ENCODE measurements at regions not wholly inside any gene's neighbourhood (a gene's known extent, or its start where the extent isn't known, plus 50 kb on each side); places are given as distances from the start of the nearest gene placed in this dataset.

DNA sequence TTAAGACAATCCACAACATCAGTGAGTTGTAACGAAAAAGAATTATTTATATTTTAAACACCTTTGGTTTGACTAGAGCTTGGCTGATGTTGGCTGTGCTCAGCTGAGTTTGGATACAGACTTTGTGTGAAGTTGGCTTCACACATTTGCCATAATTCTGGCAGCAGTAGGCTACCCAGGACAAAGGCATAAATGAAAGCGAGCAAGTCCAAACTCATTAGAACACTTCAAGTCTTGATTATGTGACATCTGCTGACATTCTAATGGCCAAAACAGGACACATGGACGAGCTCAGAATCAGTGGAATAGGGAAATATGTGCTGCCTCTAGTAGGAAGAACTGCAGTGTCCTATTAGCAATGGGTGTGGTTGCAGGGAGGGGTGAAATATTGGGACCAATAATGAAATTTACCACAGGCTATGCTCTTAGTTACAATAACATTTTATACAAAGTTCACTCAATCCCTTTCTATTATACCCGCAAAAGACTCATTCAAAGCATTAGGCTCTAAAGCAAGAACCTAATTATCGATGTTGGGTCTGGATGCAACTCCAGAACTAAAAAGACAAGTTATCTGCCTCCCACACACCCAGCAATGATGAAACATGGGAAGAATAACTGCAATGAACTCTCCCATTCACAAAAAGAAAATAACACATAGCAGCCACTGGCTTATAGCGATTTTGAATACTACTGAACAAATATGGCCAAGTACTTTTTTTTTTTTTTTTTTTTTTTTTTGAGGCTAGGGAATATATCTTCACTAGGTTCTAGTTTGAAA lies 493.9 kb upstream of the RASGRP1 start:
- H4K91ac ChIP-seq (replicated peaks; ENCODE audit: insufficient read length, low read length), result no peak overlapping the region
- DNase-seq (ENCODE audit: low read depth in 1 of 2, low spot score in 2 of 2) (no peak), FAIRE-seq (no peak)
- no peak overlapping the region for H2AFZ ChIP-seq (ENCODE audit: low read length)
- no peak overlapping the region for H2BK20ac ChIP-seq (ENCODE audit: low read length)
- no peaks in the 10 kb centered on the region; a peak in 1 of 7 replicates for H3K4me1 ChIP-seq (replicated peaks in 1 of 4; ENCODE audit: control insufficient read depth in 3 of 4, insufficient read depth in 4 of 4, low read length in 3 of 4)
- 93% methylated on average over 6 of the region's 6 CpGs; no CpG with 5 or more reads in 1 of the 2 experiments for WGBS, 2 experiments (ENCODE audit: extremely low coverage in 1 of 2, insufficient coverage in 1 of 2, insufficient read length in 1 of 2, insufficient replicate concordance in 2 of 2, low coverage in 1 of 2, low lambda C conversion rate in 2 of 2, missing lambda C conversion rate in 1 of 2)
- H4K5ac ChIP-seq (ENCODE audit: insufficient read length, low read depth, low read length), result no peak overlapping the region
- no peak overlapping the region for H2BK5ac ChIP-seq (ENCODE audit: low read depth, low read length)
- no peak overlapping the region for H3K18ac ChIP-seq (ENCODE audit: extremely low read depth, low read length)
- H3K4me2 ChIP-seq (ENCODE audit: insufficient read depth in 1 of 2, low read depth in 2 of 2, low read length in 2 of 2), result no peak overlapping the region
- no peak overlapping the region for H3K14ac ChIP-seq (ENCODE audit: insufficient read length)
- TF ChIP-seq EP300 (IDR thresholded peaks at IDR 0.05; ENCODE audit: borderline replicate concordance in 1 of 2, low read depth in 2 of 2, low read length in 2 of 2), result no peak
- H3K79me1 ChIP-seq (ENCODE audit: low read depth, low read length), result no peaks in the 10 kb centered on the region
- H2AK5ac ChIP-seq (ENCODE audit: low read depth, low read length), result no peak overlapping the region
- no peak overlapping the region for H4K8ac ChIP-seq (ENCODE audit: extremely low read depth, insufficient read depth, low read length)
- no peak overlapping the region for H2BK12ac ChIP-seq (ENCODE audit: low read depth, low read length)
- H3K4me3 ChIP-seq (ENCODE audit: extremely low read depth in 1 of 4, insufficient read depth in 2 of 4, low read depth in 3 of 4, low read length in 4 of 4), result no peak overlapping the region
- no peak overlapping the region for H3K27ac ChIP-seq (ENCODE audit: low read depth, low read length)
- H2BK15ac ChIP-seq (ENCODE audit: low read length), result no peak overlapping the region
- H3K27me3 ChIP-seq (replicated peaks in 1 of 4; ENCODE audit: control insufficient read depth in 3 of 4, extremely low read depth in 1 of 4, insufficient read depth in 3 of 4, low read length in 3 of 4), result peaks cover 0 to 1% (median 0%) of the 10 kb centered on the region in 4 experiments; a peak in 1 of 7 replicates
- H3K56ac ChIP-seq (replicated peaks; ENCODE audit: insufficient read length, low read depth, low read length), result no peak overlapping the region
- no peaks in the 10 kb centered on the region for H3K79me2 ChIP-seq (ENCODE audit: control insufficient read depth in 1 of 2, insufficient read depth in 2 of 2, low read length in 2 of 2)
- H3K9me3 ChIP-seq (ENCODE audit: insufficient read depth in 2 of 2, low read depth in 1 of 2, low read length in 1 of 2), result no peaks in the 10 kb centered on the region
- no peaks in the 10 kb centered on the region for H3K23me2 ChIP-seq (ENCODE audit: low read depth, low read length)
- H3K9ac ChIP-seq (replicated peaks in 1 of 4; ENCODE audit: extremely low read depth in 1 of 4, low read depth in 3 of 4, low read length in 3 of 4), result no peak overlapping the region
- no peak overlapping the region for H3K23ac ChIP-seq (ENCODE audit: insufficient read length)
- CTCF ChIA-PET (ENCODE audit: partially characterized antibody), result no interaction called here
- H3K4ac ChIP-seq (replicated peaks; ENCODE audit: insufficient read length, low read depth, low read length), result no peak overlapping the region
- POLR2A ChIA-PET (ENCODE audit: partially characterized antibody), result no interaction called here
- no peaks in the 10 kb centered on the region for H4K20me1 ChIP-seq (replicated peaks in 1 of 2; ENCODE audit: control insufficient read depth in 1 of 2, insufficient read depth in 2 of 2, low read length in 2 of 2)
- no peaks in the 10 kb centered on the region for H3K36me3 ChIP-seq (ENCODE audit: control insufficient read depth in 2 of 4, insufficient read depth in 4 of 4, low read length in 3 of 4)
- H2BK120ac ChIP-seq (replicated peaks; ENCODE audit: low read depth, low read length), result no peak overlapping the region
